Activated CD4-positive, alpha-beta T cell treated with anti-CD3 and anti-CD28 coated beads, Interleukin-2, amount 50 U/mL, for 4 hours (primary cell): ENCODE measurements at regions not wholly inside any gene's neighbourhood (a gene's known extent, or its start where the extent isn't known, plus 50 kb on each side); places are given as distances from the start of the nearest gene placed in this dataset.

Experiments
- DNase-seq, 2 experiments: peaks; one replicate each; pipeline ENCODE4 v3.0.0-alpha.2; 2020

GRCh38 chr5:175388531-175388930 lies 55.5 kb downstream of the DRD1 start:
- no peak for DNase-seq

DNA sequence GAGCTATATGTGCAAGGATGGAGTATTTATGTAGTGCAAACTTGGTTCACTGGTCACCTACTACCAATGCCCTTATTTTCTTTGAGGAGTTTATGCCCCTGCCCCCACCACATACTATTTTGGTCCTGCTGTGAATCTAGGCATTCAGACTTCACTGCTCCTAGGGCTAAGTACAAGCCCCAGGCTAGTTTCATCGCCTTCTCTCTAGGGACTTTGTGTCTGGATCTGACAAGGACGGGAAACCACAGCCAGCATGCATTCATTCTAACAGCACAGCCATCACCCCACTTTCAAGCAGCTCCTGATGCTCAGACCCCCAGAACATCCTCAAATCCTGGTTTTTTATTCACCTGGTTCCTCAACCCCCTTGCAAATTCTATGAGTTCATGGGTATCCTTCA lies 56.8 kb downstream of the DRD1 start:
- no peak for DNase-seq

GRCh38 chr5:175386526-175386925 lies 57.5 kb downstream of the DRD1 start:
- DNase-seq: no peak

DNA sequence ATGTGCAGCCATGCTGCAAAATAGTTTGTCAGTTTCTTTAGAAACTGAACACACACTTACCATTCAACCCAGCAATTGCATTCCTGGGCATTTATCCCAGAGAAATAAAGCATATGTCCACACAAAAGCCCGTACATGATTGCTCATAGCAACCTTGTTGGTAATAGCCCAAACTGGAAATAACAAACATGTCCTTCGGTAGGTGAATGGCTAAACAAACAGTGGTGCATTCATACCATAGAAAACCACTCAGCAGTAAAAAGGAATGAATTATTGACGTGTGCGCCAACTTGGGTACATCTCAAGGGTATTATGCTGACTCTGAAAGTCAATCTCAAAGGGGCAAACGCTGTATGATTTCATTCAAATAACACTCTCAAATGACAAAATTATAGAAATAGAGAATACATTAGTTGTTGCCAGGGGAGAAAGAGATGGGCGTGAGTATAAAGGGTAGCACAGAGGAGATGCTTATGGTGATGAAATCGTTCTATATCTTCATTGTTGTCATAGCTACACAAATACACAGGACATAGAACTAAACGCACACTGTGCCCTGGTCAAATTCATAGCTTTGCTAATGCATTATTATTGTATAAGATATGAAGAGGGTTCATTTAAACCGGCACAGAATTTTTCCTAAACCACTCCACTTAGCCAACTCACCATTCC lies 58.2 kb downstream of the DRD1 start:
- no peak for DNase-seq

DNA sequence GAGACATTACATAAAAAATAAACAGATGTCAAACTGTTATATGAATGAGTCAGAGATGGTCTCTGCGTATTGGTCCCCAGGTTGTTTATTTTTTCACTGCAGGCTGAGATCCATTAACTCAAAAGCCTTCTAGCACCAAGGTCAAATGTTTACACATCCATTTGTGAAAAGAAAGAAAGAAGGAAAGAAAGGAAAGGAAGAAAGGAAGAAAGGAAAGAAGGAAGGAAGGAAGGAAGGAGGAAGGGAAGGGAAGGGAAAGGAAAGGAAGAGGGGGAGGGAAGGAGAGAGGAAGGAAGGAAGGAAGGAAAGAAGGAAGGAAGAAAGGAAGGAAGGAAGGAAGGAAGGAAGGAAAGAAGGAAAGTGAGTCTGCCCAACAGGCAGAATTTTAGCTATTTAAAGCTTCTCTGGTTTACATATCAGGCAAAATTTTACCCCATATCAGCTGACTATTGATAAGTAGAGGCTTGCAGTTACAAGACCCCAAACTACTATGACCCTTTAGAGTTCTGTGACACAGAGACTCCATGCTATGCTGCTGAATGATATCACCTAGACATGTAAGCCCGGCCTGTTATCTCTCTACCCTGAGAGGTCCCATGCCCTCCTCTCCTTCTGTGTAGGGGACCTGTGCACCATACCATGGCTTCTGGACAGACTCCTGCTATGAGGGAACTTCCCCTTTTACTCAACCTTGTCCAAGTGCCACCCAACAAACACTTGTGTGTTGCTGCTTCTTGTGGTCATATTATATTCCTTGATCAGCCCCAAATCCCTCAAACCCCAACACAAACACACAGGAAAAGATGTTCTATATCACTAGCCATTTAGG lies 59.0 kb downstream of the DRD1 start:
- no peak for DNase-seq

DNA sequence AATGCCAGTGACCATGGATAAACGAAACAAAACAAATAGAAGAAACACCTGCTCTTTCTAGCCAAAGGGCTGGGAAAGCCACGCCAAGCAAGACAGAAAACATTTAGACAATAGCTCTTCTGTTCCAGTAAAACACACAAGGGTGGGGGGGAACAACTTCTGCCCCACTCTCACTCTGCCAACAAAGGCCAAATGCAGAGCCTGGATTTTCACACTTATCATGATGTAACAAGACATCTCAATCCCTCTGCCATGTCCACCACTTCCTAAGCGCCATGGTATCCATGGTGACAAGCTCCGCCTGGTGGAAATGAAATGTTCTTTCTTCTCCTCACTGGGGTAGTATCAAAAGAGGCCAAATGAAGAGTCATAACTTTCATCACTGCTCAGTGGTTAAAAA lies 60.6 kb downstream of the DRD1 start:
- DNase-seq: no peak

GRCh38 chr5:175382171-175382570 lies 61.8 kb downstream of the DRD1 start:
- no peak for DNase-seq

DNA sequence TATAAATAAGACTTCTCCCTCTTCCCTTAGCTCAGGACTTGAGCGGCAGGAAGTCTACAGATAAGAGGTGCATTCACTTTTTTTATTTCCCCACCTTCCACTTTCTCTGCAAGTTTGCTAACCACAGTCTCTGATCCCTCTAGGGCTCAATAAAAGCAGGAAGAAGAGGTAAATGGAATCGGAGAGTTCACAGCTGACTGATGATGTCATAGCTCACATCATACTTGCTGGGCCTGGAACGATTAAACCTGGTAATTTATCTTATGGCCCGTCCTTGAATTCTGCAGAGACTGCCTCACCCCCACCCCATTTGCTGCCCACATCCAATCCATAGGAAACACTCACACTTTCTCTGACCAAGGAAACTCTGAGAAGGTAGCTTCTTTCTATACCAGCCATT lies 62.9 kb downstream of the DRD1 start:
- DNase-seq: no peak

GRCh38 chr5:175380701-175381100 lies 63.3 kb downstream of the DRD1 start:
- DNase-seq: no peak

GRCh38 chr5:175379867-175380266 lies 64.1 kb downstream of the DRD1 start:
- no peak for DNase-seq

DNA sequence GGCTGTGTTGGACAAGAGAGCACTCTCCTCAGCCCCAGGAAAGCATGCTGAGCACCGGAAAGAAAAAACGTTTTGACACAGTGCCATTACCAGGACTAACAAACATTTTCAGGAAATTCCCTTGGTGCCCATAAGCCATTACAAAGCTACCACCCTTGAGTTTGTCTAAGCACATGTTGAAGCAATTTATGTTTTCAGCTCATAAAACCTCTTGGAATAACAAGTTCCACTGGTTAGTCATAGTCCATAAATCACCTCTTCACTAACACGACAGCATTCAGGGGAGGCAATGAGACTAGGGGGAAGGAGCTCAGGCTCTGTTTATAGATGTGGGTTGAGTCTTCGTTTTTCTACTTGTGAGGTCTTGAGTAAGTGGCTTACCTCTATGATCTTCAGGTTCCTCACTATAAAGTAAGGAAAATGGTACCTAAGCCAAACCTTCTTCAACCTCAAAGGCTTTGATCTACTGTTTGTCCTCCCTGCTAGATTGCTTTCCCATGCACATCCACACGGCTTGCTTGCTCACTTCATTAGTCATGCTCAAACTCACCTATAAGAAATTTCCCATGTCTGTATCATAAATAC lies 65.4 kb downstream of the DRD1 start:
- DNase-seq: no peak

DNA sequence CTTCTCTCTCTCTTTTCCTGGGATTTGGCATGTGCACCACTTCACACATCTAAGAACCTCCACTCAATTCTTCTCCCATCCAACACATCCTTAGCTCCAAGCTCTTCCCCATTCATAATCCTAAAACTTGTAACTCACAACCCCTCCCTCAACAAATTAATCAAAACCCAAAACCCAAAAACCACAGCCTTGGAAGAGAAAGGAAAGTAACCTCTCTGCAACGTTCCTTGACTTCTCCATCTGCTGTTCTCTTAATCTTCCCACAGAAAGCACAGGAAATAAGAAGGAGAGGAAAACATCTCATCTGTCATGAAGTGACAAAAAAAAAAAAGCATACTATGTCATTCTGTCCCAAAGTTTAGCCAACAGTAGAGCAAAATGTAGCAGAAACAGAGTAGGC lies 66.2 kb downstream of the DRD1 start:
- DNase-seq: no peak

DNA sequence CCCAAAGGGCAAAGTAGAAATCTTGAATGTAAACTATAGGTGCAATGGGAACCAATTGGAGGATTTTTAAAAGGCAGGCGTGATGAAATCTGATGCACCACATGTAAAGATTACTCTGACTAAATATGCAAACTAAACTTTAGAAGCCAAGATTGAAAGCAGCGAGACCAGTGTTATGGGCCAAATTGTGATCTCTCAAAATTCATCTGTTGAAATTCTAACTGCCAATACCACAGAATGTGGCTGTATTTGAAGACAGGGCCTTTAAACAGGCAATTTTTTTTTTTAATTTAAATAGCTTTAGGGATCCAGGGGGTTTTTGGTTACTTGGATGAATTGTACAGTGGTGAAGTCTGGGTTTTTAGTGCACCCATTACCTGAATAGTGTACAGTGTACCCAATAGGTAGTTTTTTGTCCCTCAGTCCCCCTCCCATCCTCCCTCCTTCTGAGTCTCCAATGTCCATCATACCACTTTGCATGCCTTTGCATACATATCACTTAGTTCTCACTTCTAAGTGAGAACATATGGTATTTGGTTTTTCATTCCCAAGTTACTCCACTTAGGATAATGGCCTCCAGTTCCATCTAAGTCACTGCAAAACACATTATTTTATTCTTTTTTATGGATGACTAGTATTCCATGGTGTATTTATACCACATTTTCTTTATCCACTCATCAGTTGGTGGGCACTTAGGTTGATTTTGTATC lies 69.7 kb downstream of the DRD1 start:
- DNase-seq: no peak

DNA sequence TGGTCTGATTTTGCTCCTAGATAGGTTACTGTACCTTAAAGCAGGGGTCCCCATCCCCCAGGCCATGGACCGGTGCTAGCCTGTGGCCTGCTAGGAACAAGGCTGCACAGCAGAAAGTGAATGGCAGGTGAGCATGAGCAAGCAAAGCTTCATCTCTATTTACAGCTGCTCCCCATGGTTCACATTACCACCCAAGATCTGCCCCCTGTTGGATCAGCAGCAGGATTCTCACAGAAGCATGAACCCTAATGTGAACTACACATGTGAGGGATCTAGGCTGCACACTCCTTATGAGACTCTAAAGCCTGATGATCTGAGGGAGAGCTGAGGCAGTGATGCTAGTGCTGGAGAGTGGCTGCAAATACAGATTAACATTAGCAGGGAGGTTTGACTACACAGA lies 78.1 kb downstream of the DRD1 start:
- DNase-seq: no peak

DNA sequence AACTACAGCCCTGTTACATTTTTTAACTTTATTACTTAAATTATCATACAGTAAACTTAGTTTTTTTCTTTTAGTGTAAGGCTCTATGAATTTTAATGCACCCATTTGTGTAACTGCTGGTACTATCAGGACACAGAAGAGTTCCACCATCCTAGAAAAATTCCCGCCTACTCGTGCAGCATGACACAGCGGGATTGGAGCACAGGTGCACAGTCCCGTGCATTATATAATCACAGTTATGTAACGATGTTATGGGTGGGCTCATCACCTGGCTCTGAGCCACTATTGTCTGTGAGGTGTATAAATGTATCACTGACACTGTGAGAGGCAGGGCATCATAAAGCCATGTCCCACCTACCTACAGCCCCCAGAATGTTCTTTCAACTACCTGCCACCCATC lies 80.7 kb downstream of the DRD1 start:
- no peak for DNase-seq

DNA sequence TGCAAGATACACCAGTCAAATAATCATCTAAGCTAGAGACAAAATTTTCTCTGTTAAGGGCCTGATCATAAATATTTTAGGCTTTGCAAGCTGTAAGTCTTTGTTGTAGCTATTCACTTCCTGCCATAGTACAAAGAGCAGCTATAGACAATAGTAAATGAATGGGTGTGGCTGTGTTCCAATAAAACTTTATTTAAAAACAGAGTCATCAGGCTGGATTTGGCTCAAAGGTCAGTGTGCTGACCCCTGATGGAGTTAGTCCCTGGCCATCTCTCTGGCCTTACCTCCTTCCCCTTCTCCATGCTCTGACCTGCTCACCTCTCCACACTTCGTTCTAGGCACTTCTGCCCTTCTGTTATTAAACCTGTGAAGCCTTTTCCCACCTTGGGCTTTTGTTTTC lies 86.0 kb downstream of the DRD1 start:
- DNase-seq: no peak

- no peak for DNase-seq
Observed at GRCh38 chr5:175356428-175356827, 87.6 kb downstream of the DRD1 start.

DNA sequence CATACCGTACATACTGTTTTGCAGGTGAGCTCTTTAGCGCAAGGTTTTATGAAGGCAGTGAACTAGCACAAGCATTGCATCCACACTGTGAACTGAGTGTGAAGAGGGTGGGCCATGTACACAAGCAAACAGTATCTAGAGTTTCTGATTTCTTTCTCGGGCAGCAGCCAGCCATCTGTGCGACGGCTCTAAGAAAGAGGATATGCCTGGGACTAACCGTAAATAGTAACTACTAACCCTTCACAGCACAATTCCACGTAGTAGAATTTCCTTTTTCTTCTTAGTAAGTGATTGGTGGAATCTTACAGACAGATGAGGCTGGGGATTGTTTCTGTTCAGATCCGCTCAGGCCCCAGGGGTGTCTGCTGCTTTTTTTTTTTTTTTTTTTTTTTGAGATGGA lies 89.0 kb downstream of the DRD1 start:
- DNase-seq: no peak

GRCh38 chr5:175353926-175354325 lies 90.1 kb downstream of the DRD1 start:
- DNase-seq: no peak

- no peak for DNase-seq
Observed at GRCh38 chr5:175351897-175352590, 91.9 kb downstream of the DRD1 start.

- DNase-seq: no peak
Observed at GRCh38 chr5:175351126-175351525, 92.9 kb downstream of the DRD1 start.

- DNase-seq: no peak
Observed at GRCh38 chr5:175347931-175348330, 96.1 kb downstream of the DRD1 start.

GRCh38 chr5:175347027-175347426 lies 97.0 kb downstream of the DRD1 start:
- no peak for DNase-seq
